NCI-H128 (cell line): ENCODE measurements at regions not wholly inside any gene's neighbourhood (a gene's known extent, or its start where the extent isn't known, plus 50 kb on each side); places are given as distances from the start of the nearest gene placed in this dataset.

Experiments
- DNase-seq: peaks from one replicate; lab custom pipeline; 2025; ENCODE audit not compliant: unreplicated experiment; lab: John Stamatoyannopoulos, UW

DNA sequence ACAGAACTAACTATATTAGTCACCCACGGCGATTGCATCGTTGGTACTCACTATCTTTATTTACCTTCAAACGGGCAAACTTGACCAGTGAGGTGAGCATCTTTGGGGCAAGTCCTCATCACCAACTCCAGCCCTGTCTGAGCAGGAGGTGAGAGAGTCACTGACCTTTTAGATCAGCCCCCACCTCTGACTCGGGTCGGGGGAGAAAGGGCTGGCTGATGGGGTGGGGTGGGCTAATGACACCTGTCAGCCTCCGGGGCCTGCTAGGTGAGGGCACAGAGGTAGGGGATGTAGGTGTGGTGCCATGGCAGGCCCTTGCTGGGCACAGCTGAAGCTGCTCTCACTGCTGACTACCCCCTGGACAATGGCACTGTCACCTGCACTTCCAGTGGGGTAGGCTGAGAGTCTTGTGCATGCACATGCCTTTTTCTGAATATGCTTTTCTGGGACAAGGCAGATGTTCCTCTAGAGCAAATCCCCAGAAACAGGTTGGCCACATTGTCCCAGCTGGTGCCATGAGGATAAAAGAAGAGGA, 359.5 kb upstream of the MKI67 start:
- no peak for DNase-seq

DNA sequence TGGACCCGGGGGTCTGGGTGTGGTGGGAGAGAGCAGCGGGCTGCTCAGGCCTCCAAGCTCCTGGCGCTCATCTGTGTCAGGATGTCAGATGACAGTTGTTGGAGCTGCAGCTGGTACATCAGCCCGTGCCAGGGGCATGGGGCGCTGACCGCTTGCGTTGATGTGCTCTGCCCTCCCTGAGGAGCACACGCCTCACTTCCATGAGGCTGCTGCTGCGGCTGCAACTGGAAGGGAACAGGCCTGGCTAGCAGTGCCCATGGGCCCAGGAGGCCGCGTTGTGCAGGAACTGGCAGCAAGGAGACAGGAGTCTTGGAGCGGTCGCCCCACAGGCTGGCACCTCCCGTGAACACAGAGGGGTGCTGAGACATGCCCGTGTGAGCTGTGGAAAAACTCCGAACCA, 361.3 kb upstream of the MKI67 start:
- DNase-seq = no peak

DNA sequence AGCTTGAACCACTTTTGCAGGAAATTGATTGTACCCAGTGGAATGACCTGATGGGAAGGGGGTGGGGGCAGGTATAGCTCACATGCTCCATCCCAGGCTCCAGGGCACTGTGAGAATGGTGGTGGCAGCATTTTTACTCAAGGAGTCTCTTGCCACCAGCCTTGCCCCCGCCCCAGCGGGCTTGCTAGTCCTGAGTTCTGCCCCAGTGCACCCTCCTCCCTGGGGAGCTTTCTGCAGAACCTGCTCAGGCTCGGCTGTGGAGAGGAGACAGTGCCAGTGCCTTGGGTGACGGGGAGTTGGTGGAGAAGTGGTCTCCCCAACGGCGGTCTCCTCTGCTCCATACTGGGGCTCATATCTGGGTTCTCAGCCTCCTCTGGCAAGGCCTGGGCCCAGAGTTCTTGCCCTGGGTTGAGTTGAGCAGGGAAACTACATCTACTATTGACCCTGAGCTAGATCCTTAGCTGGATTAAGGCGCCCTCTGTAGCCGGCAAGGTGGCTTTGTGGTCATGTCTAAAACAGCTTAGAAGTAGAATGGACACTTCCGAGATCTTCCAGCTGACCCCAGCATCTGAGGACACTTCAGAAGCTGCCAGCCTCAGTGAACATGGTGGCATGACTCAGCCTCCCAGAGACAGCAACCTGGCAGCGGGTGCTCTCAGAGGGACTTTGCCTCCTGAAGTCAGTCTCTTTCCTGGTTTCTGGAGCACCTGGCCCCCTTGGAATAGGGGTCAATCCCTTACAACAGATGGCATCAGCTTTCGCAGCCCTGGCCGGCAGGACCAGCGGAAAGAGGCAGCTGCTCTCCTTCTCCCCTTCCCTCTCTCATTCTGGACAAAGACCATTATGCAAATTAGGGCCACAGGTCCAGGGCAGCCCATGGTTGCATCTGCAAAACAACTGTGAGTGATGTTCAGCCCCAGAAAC, 363.4 kb upstream of the MKI67 start:
- DNase-seq = no peak

DNA sequence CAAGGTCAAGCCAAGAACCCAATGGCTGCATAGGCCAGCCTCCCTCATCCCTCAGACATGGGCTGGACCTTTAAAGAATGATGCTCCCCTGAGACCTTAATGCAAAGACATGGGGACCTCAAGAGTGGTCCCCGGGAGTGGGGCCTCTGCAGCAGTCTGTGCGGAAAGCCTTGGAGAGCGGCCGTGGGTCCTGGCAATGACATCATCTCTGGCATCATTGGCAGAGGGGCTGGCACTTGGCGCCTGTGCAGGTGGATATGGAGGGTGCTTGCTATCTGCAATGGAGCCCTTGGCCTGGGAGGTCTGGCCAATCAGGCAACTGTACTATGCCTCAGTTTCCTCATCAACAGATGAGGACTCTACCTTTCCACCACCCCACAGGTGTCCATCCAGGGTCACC, 365.5 kb upstream of the MKI67 start:
- DNase-seq = no peak

DNA sequence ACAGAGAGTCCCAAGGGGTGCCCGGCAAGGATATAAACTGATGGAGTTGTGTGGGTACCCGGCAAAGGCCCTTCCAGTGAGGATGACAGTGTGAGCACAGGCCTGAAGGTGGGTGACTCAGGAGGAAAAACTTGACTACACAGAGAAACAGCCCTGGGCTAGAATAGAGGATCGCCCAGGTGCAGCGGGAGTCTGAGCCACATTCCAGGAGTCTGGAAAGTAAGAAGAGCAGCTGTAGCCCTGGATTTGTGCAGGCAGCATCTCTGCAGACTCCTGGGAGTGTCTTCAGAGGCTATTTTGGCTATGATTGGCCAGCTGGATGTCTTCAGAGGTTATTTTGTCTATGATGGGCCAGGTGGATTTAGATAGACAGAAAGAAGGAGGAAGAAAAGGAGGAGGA, 367.6 kb upstream of the MKI67 start:
- no peak for DNase-seq

DNA sequence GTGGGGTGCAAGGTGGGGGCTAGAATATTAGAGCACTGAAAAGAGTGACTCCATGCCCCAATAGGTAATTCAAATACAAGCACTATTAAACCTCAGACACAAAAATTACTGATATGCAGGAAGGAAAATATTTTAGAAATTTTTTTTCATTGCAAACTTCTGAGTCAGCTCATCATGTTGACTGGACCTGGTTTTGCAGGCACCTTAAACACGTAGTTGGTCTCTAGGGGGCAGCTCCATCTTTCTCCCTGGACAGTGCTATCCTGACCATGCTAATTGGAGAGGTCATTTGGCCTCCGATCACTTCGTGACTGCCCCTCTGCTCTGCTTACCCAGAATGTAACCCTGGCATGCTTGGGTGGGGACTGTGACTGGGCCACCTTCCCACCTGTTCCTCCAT, 368.4 kb upstream of the MKI67 start:
- DNase-seq = no peak

DNA sequence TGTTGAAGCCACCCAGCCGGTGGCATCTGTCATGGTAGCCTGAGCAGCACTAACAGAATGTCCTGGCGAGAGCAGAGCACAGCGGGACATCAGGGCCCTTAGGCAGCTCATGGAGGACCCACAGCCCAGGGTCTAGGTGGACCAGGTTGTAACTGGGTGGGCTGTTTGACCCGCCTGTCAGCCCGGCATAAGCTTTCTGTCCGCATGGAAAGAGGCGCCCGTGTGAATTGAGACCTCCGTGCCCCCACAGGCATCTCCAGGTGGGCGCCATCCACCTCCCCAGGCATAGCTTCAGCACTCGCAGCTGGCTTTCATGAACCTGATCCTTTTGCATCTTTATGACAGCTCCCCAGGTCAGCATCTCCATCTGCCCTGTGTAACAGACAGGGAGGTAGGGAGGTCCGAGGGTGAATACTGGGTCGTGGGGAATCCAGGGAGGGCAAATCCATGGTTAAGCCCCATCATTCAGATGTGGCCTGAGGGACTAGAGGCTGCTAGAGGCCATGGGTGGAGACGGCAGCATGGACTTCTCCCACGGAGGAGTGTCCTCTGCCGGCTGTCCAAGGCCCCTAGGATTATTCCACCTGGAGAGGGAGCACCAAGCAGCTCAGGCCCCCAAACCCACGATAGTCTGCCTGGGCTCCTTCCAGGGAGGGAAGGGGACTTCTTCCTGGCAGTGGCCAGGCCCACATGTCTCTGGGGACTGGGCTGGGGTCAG, 371.6 kb upstream of the MKI67 start:
- DNase-seq = no peak

DNA sequence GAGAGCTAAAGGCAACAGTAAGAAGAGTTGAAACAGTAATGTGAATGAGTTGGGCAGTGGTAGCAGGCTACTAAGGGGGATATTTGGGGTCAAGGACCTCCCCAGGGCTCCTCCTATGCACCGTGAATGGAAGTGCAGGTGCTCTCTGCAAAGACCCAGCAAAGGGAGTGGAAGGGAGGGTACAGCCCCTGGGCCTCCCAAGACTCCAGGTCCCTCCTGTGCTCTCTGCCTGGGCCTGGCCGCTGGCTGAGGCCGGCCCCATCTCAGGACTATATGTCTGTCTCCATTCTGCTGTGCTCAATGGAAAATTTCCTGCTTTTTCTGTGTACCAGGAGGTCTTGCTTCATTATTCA, 372.1 kb upstream of the MKI67 start:
- no peak for DNase-seq

DNA sequence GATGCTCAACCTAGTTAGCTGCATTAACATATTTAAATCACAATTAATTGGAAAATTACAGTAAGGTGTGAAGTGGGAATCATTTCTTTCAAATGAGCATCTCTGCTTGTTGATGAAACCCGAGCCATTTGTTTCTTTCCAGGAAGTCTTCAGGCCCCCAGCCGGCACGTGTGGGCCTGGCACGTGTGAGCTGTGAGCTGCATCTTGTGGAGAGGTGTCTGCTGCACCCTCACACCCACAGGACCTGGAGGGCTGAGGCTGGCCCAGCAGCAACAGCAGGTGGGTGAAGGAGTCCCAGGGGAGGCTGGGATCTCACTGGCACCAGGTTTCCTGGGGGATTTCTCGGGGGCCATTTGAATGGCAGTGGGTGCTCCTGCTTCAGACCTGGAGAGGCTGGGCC, 372.5 kb upstream of the MKI67 start:
- no peak for DNase-seq

DNA sequence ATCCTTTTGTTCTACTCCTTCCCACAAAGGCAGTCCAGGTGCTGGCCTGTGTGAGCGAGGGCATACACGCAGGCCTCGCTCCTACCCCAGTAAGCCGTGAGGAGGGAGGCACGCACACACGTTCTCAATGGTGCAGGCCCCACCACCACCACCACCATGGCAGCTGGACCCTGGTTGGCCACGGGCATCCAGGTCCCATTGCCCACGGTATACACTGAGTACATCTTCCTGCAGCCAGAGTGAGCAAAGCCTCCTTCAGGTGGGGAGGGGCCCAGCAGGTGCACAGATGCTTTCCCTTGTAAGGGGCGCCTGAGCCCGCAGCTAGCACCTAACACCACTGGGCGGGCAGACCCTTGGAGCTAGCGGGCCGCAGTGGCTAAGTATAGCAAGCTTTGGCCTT, 373.3 kb upstream of the MKI67 start:
- no peak for DNase-seq

DNA sequence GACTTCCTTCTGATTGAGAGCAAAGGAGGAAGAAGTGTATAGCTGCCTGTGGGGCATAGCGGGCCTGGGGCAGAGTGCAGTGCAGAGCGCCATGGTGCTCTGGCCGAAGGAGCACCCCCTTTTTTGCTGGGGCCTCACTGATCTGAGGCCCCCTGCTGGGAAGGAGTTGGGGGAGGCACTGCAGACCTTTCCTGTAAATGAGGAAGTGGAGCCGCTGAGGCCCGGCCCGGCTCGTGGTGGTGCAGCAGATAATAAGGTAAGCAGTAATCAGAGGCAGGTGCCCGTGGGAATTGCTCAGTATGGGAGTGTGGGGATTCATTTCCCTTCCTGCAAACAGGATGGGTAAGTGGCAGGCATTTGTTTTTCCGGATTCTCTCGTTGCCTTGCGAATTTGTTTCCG, 373.7 kb upstream of the MKI67 start:
- DNase-seq = no peak

DNA sequence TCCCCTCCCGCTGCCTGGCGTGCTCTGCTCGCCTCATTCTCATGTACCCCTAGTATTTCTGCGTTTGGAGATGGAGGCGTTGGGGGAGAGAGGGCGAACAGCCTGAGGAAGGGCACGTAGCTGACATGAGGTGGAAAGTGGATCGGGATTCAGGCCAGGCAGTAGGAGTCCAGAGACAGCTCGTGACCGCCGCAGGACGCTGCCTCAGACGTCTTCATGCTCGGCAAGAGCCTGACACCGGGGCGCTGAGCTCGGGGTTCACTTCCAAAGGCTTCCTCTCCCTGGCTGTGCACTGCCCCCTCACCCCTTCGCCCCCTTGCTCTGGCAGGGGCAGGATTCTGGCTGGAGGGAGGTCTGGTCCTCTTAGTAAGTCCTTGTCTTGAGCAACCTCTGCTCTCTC, 374.4 kb upstream of the MKI67 start:
- DNase-seq = no peak

DNA sequence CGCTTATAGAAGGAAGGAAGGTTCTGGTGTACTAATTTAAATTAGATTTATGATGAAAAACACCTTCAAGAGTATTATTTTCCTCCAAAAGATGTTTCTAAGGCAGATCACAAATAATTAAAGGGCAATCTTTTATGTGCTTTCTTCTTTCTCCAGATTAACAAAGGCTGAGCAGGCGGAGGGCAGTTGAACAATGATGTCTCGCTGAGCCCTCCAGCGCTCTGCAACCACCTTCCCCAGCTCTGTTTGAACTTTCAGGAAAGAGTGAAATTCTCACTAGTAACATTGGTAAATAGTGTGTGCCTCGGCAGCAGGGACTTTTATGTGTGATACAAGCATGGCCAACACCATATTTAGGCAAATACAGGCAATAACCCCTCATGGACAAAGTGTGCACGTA, 379.1 kb upstream of the MKI67 start:
- DNase-seq = no peak

DNA sequence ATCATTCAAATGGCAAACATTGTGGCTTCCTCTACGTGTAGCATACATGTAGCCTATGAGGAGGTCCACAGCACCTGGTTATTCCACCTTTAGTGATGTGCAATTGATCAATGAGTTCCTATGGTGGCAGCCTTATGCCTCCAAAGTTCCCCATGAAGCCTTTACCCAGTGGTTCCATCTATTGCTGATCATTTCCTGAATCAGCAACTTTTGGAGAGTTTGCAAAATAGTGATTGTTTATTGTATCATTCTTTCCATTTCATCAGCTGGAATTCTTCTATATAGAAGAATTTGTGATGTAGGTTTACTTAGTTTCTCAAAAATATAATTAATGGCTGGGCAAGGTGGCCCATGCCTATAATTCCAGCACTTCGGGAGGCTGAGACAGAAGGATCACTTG, 380.2 kb upstream of the MKI67 start:
- no peak for DNase-seq

DNA sequence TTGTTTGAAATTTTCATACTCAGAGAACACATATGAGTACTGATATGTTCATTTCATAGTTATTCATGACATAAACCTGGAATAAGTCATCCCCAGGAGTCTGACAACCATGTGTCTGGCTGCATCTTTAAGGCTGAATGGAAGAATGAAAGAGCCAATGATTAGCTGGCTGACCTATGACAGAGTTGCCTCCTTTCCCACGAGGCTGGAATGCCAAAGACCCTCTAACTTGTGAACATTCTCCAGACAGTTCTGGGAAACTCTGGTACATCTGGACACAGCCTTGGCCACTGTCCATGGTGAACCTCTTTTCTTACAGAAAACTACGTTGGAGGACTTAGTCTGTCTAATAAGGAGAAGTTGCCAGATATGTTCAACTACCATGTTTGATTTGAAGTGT, 380.8 kb upstream of the MKI67 start:
- no peak for DNase-seq

DNA sequence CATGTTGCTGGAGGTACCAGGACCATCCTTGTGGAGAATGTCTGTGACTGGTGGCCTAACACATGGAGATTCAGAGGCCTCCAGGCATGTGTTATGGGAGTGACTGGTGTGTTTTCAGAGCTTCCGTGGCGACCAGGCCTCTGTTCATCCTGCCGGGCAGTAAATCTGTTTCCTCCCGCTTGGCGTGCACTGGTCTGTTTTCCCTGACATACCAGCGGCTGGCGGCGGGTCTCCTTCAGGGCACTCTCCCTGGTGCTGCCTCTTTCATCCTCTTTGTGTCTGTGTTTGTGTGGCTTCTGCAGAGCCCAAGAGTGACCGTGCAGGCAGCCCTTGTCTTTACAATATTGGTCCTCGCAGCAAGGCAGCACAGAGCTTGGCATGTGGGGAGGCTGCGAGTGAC, 385.1 kb upstream of the MKI67 start:
- no peak for DNase-seq

DNA sequence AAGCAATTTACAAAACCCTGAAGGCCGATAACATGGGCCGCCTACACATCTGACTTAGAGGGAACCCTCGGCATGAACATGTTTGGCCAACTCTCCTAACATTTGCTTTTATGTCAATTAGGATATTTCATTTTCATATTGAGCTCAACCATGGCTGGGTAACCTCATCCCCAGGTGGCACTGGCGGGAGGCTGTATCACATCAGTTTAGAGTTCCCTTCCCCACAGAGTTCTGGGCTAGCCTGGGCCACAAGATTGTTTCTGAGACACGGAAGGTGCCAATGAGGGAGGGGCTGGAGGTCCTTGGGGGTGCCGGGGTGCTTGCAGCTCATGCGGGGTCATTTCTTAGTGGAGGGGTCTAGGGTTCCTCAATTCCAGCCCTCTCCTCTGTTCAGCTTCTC, 386.5 kb upstream of the MKI67 start:
- no peak for DNase-seq

DNA sequence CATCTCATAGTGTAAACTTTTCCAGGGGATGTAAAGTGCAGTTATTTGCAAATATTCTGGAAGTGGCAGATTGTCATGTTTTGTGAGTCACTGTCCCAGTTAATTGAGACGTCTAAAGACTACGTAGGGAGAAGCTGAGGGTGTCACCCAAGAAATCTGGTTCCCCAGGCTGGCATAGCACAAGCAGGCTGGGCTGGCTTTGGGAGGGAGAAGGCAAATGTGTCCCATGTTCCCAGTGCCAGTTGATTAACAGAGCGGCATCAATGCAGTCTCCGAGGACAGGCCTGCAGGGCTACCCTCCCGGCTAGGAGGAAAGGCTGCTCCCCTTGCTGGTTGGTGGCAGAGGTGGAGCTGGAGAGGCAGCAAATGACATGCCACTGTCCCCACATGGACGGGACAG, 388.3 kb upstream of the MKI67 start:
- no peak for DNase-seq

DNA sequence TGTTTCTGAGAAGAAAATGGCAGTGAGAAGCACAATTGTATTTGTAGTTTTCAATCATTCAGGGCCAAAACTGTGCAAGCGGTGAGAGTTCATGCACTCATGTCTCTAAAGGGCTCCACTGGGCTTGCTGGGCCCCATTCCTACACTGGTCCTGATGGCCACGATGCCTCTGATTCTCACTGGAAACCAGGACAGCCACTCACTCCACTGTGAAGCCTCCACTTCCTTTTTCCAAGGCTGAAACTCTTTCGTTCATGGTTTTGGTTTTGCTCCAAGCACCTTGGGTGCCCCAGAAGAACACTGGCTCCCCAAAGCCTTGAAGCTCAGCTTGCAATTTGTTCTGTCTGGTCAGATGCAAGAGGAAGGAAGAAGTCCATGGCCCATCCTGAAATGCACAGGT, 390.0 kb upstream of the MKI67 start:
- no peak for DNase-seq

DNA sequence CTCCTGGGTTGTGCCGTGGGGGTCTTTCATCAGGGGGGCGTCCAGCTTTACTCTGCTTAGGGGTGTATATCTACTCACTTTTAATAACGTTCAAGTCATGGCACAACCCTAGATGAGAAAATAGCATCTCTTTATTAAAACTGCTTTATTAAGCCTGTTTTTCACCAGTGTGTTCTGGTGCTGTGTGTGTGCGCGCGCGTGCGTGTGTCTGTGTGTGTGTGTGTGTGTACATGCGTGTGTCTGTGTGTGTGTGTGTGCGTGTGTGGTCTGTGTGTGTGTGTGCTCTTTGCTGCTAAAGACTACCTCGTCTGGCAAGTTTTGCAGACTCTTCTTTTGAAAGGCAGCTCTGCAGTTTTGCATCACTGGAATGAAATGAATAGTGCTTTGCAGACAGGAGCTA, 390.9 kb upstream of the MKI67 start:
- no peak for DNase-seq

DNA sequence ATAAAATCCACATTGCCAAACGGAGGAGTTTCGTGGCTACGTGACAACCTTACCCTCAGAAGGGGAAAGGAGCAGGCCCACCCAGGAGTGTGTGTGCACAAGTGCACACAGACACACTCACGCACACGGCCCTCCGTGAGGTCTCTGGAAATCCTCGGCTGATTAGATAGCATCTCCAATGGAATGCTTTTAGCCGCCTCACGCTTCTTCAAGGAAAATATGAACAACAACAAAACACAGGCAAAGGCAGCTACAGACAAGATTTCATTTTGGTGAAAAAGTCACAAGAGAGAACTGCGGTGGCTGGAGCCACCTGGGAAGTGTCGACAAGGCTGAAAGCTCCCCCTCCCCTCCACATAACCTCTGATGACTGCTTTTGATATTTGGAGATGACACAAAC, 391.8 kb upstream of the MKI67 start:
- DNase-seq = no peak

DNA sequence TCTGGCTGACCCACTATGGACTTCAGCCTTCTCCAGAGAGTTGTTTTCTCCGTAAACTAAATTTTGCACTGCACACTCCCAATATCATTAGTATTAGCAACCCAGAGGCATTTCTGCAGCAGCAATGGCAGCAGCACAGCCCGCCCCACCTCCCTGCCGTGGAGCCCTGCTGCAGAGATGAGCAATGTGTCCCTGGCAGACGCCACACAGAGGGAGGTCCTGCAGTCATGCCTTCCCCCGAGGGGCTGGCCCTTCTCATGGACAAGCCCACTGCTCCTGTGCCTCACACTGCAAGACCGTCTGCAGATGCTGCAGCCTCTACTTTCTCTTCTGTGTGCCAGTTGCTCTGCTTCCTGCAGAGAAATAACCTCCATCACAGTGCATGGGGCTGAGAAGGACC, 393.4 kb upstream of the MKI67 start:
- no peak for DNase-seq
